GM18870 (cell line): ENCODE measurements at regions not wholly inside any gene's neighbourhood (a gene's known extent, or its start where the extent isn't known, plus 50 kb on each side); places are given as distances from the start of the nearest gene placed in this dataset.

Experiments used
- ATAC-seq: cut with Tn5 transposase; IDR thresholded peaks from one replicate; pipeline ENCODE4 v1.9.1; 2021; ENCODE audit warnings: moderate library complexity; ENCODE audit not compliant: unreplicated experiment

- ATAC-seq: no peak
These were observed 259.1 kb upstream of the RPL38 start for GRCh38 chr17:73944366-73944765.

DNA sequence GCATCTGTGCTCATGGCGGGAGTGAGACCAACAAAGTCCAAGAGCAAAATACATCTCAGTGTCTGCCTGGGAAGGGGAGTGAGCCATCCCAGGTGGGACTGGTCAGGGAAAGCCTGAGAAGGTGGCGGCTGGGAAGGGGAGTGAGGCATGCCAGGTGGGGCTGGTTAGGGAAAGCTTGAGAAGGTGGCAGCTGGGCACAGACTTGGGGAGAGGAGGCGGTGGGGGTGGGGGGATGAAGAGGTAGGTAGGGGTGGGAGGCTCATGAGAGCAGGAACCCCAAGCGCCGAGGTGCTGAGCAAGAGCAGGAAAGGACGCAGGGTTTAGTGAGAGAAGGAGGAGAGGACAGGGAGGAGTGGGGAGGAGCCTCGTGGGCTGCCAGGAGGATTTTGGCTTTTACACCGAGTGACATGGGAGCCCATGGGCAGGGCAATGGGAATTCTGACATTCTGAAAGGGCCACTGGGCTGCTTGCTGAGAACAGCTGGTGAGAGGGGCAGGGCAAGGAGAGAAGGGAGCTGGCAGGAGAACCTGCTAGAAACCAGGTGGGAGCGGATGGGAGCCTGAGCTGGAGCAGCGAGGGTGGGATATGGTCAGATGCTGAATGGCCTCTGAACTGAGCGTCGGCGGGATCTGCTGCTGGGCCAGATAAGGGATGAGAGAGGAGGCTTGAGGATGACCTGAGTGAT, 256.1 kb upstream of the RPL38 start:
- no peak for ATAC-seq

- no peak for ATAC-seq
These were observed 255.5 kb upstream of the RPL38 start for GRCh38 chr17:73947966-73948355.

DNA sequence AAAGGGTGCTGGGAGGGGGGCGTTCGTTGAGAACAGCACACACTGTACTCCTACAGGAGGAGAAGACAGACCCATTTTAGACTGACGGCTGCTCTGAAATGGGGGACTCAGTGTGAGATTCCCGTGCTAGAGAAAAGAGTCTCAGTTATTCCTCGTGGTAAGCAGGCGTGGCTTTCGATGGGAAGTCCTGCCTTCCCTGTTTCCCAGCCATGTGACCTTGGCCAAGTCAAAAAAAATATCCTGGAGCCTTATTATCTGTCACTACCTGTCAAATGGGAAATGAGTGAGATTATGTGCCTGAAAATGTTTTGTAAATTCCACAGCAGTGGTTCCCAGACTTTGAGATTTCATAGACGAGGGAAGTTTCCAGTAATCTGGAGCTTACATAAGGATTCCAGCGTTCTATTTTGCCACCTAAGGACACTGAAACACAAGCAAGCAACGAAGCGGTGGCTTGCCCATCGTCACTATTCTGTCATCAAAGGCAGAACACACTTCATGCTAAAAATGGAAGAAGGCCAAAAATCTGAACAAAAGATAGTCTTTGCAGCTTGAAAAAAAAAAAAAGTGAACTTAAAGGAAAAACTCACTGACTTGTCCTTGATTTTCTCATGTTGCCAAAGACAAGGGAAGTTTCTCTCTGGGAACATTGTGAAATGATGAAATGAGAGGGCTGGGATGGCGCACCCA, 253.4 kb upstream of the RPL38 start:
- no peak for ATAC-seq

- no peak for ATAC-seq
These were observed 252.9 kb upstream of the RPL38 start for GRCh38 chr17:73950593-73950914.

GRCh38 chr17:73952082-73952479, 251.4 kb upstream of the RPL38 start:
- no peak for ATAC-seq

DNA sequence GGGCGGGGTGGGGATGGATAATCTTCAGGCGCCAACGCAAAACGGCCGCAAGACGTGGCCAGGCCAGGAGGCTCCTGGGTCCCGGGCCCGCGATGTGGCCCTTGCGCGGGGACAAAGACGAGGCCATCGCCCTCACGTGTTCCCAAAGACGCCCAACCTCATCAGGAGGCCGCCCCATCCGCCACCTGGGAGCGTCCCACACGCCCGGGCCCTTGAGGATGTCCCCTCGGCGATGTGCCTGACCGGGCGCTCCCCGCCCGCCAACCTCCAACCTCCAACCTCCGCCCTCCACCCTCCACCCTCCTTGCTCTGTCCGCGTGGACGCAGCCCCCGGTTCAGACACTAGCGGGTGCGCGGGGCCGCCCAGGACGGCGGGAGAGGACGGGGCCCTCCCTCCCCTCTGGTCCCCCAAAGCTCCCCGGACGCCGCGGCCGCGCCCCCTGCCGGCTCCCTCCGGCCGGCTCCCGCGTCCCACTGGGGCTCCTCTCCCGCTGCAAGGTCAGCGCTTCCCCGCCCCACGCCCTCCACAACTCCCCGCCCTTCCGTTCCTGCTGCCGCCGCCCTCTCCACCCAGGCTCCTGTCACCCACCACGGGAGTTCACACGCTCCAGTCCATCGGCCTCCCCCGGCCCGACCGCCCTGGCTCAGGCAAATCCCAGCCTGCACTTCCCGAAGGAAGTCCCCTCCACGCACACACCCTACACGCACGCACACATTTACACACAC, 250.8 kb upstream of the RPL38 start:
- no peak for ATAC-seq

DNA sequence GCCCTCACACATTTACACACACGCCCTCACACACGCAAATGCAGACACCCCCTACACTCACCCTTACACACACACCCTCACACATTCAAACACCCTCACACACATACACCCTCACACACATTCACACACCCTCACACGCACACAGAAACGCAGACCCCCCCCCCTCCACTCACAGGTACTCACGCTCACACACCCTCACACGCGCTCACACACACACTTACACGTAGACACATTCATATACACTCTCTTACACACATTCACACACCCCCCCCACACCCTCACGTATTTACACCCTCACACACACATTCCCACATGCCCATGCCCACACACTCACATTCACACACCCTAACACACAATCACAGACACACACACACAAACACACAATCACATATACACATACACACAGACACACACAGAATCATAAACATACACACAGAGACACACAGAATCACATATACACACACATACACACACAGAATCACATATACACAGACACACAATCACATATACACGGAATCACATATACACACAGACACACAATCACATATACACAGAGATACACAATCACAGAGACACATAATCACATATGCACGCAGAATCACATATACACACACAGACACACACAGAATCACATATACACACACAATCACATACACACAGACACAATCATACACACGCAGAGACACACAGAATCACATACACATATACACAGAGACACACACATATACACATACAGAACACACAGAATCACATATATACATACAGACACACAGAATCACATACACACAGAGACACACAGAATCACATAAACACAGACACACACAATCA, 250.1 kb upstream of the RPL38 start:
- ATAC-seq: no peak

GRCh38 chr17:73954951-73955350, 248.5 kb upstream of the RPL38 start:
- no peak for ATAC-seq

DNA sequence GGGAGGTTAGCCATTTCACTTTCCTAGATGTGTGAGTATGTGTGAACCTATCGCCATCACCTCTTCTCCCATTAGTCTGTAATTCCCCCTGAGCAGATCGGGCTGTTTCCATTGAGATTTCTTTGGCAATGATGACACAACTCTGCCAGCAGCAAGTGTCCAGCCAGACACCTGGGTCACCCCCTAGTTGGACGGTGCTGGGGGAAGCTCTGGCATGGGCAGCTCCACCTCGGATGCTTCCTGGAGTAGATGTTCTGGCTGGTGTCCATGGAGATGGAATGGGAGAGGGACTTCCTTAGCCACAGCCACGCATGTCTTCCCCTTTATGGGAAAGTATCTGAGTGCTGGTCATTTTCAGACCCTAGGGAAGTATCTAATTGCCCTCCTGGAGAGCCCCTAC, 247.9 kb upstream of the RPL38 start:
- ATAC-seq: no peak

GRCh38 chr17:73956169-73956568, 247.3 kb upstream of the RPL38 start:
- no peak for ATAC-seq

DNA sequence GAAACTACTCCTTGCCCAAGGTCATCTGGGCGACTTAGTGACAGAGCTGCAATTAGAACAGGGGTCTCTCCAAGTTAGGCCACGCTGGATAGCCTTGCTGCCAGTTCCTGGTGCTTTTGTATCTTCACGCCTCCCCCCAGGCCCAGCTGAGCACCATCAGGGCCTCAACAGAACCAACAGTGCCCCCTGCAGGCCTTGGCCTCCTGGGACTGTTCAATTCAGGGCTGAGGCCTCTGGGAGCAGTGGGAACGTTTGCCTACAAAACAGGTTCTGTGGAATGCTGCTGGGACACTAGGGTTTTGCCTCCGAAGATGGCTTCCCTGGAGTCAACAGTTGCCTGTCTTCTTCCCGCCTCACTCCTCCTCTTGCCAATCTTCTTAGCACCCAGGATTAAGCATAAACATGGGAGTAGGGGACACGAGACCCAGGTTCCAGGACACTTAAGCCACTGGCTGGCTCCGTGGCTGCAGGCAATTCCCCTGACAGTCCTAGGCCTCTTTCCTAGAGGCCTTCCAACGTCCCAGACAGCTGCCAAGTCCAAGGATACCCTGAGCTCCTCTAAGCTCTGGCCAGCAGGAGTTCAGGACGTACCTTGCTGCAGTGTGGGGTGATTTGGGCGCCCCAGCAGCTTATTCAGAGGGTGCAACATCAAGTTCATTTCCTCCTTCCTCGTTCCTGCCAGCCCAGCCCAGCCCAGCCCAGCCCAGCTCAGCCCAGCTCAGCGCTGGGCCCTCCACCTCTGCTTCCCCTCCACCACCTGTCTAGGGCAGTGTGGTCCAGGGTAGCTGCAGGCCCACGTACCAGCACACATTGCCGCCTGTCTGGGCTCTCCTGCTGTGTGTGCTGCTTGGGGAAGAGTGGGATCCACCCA, 246.6 kb upstream of the RPL38 start:
- ATAC-seq: no peak

GRCh38 chr17:73957564-73957963, 245.9 kb upstream of the RPL38 start:
- no peak for ATAC-seq

DNA sequence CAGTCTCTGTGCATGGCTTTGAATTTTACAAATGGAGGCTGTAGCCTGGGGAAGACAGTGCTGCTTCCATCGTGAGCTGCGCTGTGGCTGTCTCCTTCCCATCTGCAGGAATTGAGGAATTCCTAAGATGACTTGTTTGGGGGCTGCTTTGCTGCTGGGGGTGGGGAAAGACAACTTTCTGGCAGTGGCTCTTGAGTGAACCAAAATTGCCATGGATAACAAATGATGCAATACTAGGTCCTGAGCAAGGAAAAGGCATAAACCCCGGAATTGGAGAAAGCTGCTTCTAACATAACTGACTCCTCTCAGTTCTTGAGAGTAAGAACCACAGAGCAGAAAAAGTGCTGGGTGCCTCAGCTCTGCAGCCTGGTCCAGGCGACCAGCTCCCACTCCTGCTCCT, 245.0 kb upstream of the RPL38 start:
- no peak for ATAC-seq

GRCh38 chr17:73960469-73960868, 243.0 kb upstream of the RPL38 start:
- no peak for ATAC-seq

DNA sequence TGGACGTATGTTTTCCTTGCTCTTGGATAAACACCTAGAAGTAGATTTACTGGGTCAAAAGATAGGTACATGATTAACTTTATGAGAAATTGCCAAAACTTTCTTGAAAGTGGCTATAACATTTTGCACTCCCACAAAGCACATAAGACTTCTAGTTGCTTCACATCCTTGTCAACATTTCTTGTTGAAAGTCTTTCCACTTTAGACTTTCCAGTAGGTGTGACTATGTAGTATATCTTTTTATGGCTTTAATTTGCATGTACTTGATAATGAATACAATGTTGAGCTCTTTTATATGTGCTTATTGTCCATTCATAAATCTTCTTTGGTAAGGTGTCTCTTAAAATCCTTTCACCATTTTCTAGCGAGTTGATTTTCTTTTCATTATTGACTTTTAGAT, 241.2 kb upstream of the RPL38 start:
- ATAC-seq: no peak

DNA sequence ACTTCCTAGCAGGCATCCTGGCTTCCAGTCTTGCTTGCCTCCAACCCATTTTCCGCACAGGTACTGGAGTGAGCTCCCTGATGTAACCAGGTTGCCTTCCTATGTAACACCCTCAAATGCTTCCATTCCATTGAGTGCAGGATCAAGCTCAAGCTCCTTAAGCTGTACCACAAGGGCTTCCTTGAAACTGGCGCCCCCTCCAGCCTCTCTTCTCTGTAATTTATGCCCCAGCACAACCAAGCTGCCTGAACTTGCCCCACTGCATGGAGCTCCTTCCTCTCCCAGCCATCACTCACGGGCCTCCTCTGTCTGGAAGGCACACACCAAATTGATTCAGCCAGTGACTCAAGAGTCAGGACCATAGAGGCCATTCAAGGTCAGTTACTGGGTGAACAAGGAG, 234.8 kb upstream of the RPL38 start:
- ATAC-seq: no peak

GRCh38 chr17:73969956-73970355, 233.5 kb upstream of the RPL38 start:
- no peak for ATAC-seq

GRCh38 chr17:73971127-73971526, 232.4 kb upstream of the RPL38 start:
- ATAC-seq: no peak

GRCh38 chr17:73972056-73972455, 231.4 kb upstream of the RPL38 start:
- no peak for ATAC-seq

GRCh38 chr17:73972901-73973300, 230.6 kb upstream of the RPL38 start:
- no peak for ATAC-seq
